HepG2 (cell line): ENCODE measurements at regions not wholly inside any gene's neighbourhood (a gene's known extent, or its start where the extent isn't known, plus 50 kb on each side); places are given as distances from the start of the nearest gene placed in this dataset.

Experiments
- ATAC-seq: fragments of 200-7000 bp; cut with Tn5 transposase; 3 replicates; pipeline ENCODE4 v1.9.1; 2020; ENCODE audit warnings: mild to moderate bottlenecking, moderate library complexity
- BruUV-seq: library from RNA; stranded (reverse); fragments of 400-500 nt; replicated peaks from 2 replicates; lab custom pipeline; 2021; lab: Mats Ljungman, UMichigan
- CTCF ChIA-PET: fragments of 300-600 bp; formaldehyde crosslinking; extraction: SDS; loops from one replicate; lab custom pipeline; 2021; ENCODE audit warnings: low total read pairs, inconsistent platforms, low intra/inter-chr PET ratio; lab: Yijun Ruan, JAX
- POLR2A ChIA-PET: fragments of 350-600 bp; sonication (Branson Sonifier 250); formaldehyde crosslinking; loops from one replicate; lab custom pipeline; 2020; ENCODE audit warnings: antibody characterized with exemption, inconsistent platforms; lab: Yijun Ruan, JAX
- DNase-seq: peaks from one replicate; pipeline ENCODE4 v3.0.0-alpha.2; 2015; ENCODE audit warnings: low spot score
- FAIRE-seq: peaks from 3 replicates; lab custom pipeline; 2011; peaks lifted over from hg19 to GRCh38; lab: Jason Lieb, UNC
- H2AFZ ChIP-seq: one replicate; pipeline ENCODE4 v1.6.1; 2011; ENCODE audit warnings: low read length, inconsistent platforms
- H3K27ac ChIP-seq: fragments of 300-600 bp; 3 replicates; pipeline ENCODE4 v1.8.0; 2011; ENCODE audit warnings: mixed run types, mild to moderate bottlenecking, mixed read lengths, low read length, inconsistent platforms; ENCODE audit not compliant: insufficient read depth; ENCODE audit errors: extremely low read length
- H3K27me3 ChIP-seq, 2 experiments: fragments of 200-600 bp in 1 of 2; 2 replicates in 1 of 2; 3 replicates in 1 of 2; pipeline versions ENCODE4 v1.6.0 to v1.8.0; 2011; ENCODE audit warnings: low read length in 2 of 2, mild to moderate bottlenecking in 2 of 2, moderate library complexity in 2 of 2, inconsistent platforms in 1 of 2; ENCODE audit not compliant: insufficient read depth in 2 of 2, control insufficient read depth in 1 of 2
- H3K36me3 ChIP-seq, 2 experiments: fragments of 200-600 bp in 1 of 2; replicated peaks in 1 of 2; 2 replicates in 1 of 2; 3 replicates in 1 of 2; pipeline versions ENCODE4 v1.5.1 to v1.8.0; 2011; ENCODE audit warnings: low read length in 2 of 2, inconsistent platforms in 1 of 2; ENCODE audit not compliant: insufficient read depth in 2 of 2, control insufficient read depth in 1 of 2
- H3K4me1 ChIP-seq: 2 replicates; pipeline ENCODE4 v1.5.1; 2012; ENCODE audit warnings: low read length, inconsistent platforms; ENCODE audit not compliant: insufficient read depth
- H3K4me2 ChIP-seq: 2 replicates; pipeline ENCODE4 v1.6.0; 2011; ENCODE audit warnings: low read depth, low read length, inconsistent platforms
- H3K4me3 ChIP-seq, 3 experiments: fragments of 200-600 bp in 1 of 3; sonication (generic), shearing (Covaris generic) in 1 of 3; replicated peaks in 1 of 3; 2 replicates each; pipeline ENCODE4 v1.5.1; 2011 to 2016; ENCODE audit warnings: low read length in 3 of 3, inconsistent platforms in 2 of 3, low read depth in 2 of 3, mild to moderate bottlenecking in 2 of 3, control low read depth in 1 of 3, mixed read lengths in 1 of 3; ENCODE audit not compliant: insufficient read depth in 1 of 3
- H3K79me2 ChIP-seq: one replicate; pipeline ENCODE4 v1.6.1; 2011; ENCODE audit warnings: low read length, inconsistent platforms; ENCODE audit not compliant: insufficient read depth
- H3K9ac ChIP-seq: 2 replicates; pipeline ENCODE4 v1.6.0; 2011; ENCODE audit warnings: mild to moderate bottlenecking, low read depth, low read length, inconsistent platforms; ENCODE audit not compliant: insufficient read depth
- H3K9me3 ChIP-seq: 2 replicates; pipeline ENCODE4 v1.5.1; 2012; ENCODE audit warnings: mild to moderate bottlenecking, low read length
- H4K20me1 ChIP-seq: 2 replicates; pipeline ENCODE4 v1.6.0; 2011; ENCODE audit warnings: inconsistent platforms, mild to moderate bottlenecking, low read length, moderate library complexity; ENCODE audit not compliant: insufficient read depth
- EP300 ChIP-seq, 3 experiments: sonication (generic) in 1 of 3; formaldehyde crosslinking in 1 of 3; IDR thresholded peaks; 2 replicates each; pipeline versions ENCODE4 v1.5.1 to v1.6.1; 2011 to 2020; ENCODE audit warnings: low read depth in 2 of 3, low read length in 2 of 3, borderline replicate concordance in 1 of 3, improper control_type of control experiment in 1 of 3, mild to moderate bottlenecking in 1 of 3, missing genetic modification reagents in 1 of 3, moderate library complexity in 1 of 3
- EZH2 ChIP-seq: conservative IDR thresholded peaks from 2 replicates; pipeline ENCODE4 v1.6.1; 2012; ENCODE audit warnings: mild to moderate bottlenecking, low read depth, low read length, moderate library complexity
- KDM1A ChIP-seq: IDR thresholded peaks from 2 replicates; pipeline ENCODE4 v1.6.1; 2016; ENCODE audit warnings: missing compliant biosample characterization
- KLF6 ChIP-seq: IDR thresholded peaks from 2 replicates; pipeline ENCODE4 v1.8.0; 2016; ENCODE audit warnings: missing biosample characterization, missing genetic modification reagents
- LCORL ChIP-seq, 2 experiments: fragments of 450-650 bp in 1 of 2; sonication (generic) in 1 of 2; formaldehyde crosslinking in 1 of 2; IDR thresholded peaks; 2 replicates each; pipeline versions ENCODE4 v1.5.0 to v1.6.1; 2017 to 2020; ENCODE audit warnings: antibody characterized with exemption in 1 of 2, missing genetic modification reagents in 1 of 2
- MYC ChIP-seq: sonication (generic); formaldehyde crosslinking; IDR thresholded peaks from 2 replicates; pipeline ENCODE4 v1.9.0; 2021; ENCODE audit warnings: missing genetic modification reagents, borderline replicate concordance
- NRL ChIP-seq: sonication (generic); formaldehyde crosslinking; IDR thresholded peaks from 2 replicates; pipeline ENCODE4 v1.5.0; 2020; ENCODE audit warnings: missing genetic modification reagents, mild to moderate bottlenecking, moderate library complexity, borderline replicate concordance
- PCBP1 ChIP-seq: fragments of 200-400 bp; formaldehyde crosslinking; IDR thresholded peaks from 2 replicates; pipeline ENCODE4 v1.6.1; 2017; ENCODE audit warnings: mild to moderate bottlenecking, low read depth, low read length, borderline replicate concordance
- RFX5 ChIP-seq: IDR thresholded peaks from 2 replicates; pipeline ENCODE4 v1.6.1; 2011; ENCODE audit warnings: low read depth, low read length, improper control_type of control experiment
- SIN3B ChIP-seq: fragments of 150-350 bp; IDR thresholded peaks from 2 replicates; pipeline ENCODE4 v1.6.1; 2014; ENCODE audit warnings: low read length
- TBP ChIP-seq: sonication (generic); formaldehyde crosslinking; IDR thresholded peaks from 2 replicates; pipeline ENCODE4 v1.5.0; 2020; ENCODE audit warnings: missing genetic modification reagents
- ZNF543 ChIP-seq: sonication (generic); formaldehyde crosslinking; IDR thresholded peaks from 2 replicates; pipeline ENCODE4 v1.4.0; 2020; ENCODE audit warnings: mild to moderate bottlenecking, missing genetic modification reagents
- ZNF552 ChIP-seq: sonication (generic); formaldehyde crosslinking; IDR thresholded peaks from 2 replicates; pipeline ENCODE4 v1.9.0; 2022; ENCODE audit warnings: missing genetic modification reagents, mild to moderate bottlenecking, borderline replicate concordance
- ZNF562 ChIP-seq: sonication (generic); formaldehyde crosslinking; IDR thresholded peaks from 2 replicates; pipeline ENCODE4 v1.8.0; 2022; ENCODE audit warnings: missing genetic modification reagents, borderline replicate concordance
- ZNF768 ChIP-seq: sonication (generic); formaldehyde crosslinking; IDR thresholded peaks from 2 replicates; pipeline ENCODE4 v1.4.0; 2020; ENCODE audit warnings: missing genetic modification reagents
- ZNF841 ChIP-seq: sonication (generic); formaldehyde crosslinking; IDR thresholded peaks from 2 replicates; pipeline ENCODE4 v1.8.1; 2023; ENCODE audit warnings: missing genetic modification reagents, borderline replicate concordance
- WGBS: methylation state at CpG from one replicate; pipeline ENCODE4 v1.1.6; 2017; ENCODE audit warnings: low lambda C conversion rate; 5-methylcytosine and 5-hydroxymethylcytosine counted together
- in situ Hi-C: cut with HindIII; loops from 2 replicates; pipeline ENCODE4 v1.10.0; 2017; ENCODE audit warnings: low pct_unique_long_range_greater_than_20kb; ENCODE audit not compliant: extremely low pct_ligation_motif_present
- intact Hi-C: fragments of 100-400 bp; cut with micrococcal nuclease; formaldehyde crosslinking; loops from one replicate; pipeline ENCODE4 v1.10.0; 2022; ENCODE audit not compliant: unreplicated experiment
- TF ChIP-seq, protein P1 (sequence below): sonication (generic); formaldehyde crosslinking; IDR thresholded peaks from 2 replicates; pipeline ENCODE4 v1.5.0; 2020; ENCODE audit warnings: missing genetic modification reagents

DNA sequence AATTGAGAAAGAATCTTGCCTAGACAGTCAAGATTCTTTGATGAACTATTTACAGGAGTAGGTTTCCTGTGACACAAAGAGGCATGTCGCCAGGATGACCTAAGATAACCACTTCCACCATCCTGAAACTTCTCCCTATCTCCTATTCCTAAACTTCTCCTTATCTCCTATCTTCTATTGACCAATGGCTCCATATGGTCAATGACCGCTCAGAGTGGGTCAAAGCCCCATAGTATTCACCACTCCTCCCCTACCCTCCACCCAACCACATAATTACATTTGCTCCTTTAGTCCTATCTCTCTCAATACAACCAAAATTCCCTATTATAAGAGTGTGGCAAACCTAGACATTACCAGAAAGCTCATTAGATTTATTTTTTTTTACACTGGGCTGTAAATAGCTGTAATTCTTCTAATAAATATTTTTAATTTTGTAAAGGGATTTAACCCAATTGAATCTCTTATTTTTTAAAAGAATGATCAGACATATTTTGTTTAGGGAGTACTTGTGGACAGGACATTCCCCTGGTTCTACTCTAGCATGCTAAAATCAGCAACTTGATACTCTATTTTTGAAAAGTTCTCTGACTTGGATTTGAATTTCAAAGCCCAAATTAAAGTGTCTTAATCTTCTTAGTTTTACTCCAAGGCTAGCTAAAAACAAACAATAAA is 416.0 kb upstream of the CCNH start:
- Histone ChIP-seq H3K9ac (no peak overlapping the region), H3K27me3 (no peaks in the 10 kb centered on the region), H3K36me3 (no peaks in the 10 kb centered on the region), H2AFZ (no peak overlapping the region), H4K20me1 (no peaks in the 10 kb centered on the region), H3K9me3 (peaks cover 21% of the 10 kb centered on the region), H3K79me2 (no peaks in the 10 kb centered on the region), H3K4me2 (no peak overlapping the region; the same call in 1 of the 2 replicates), H3K4me3 (no peak overlapping the region), H3K4me1 (no peaks in the 10 kb centered on the region), H3K27ac (no peak overlapping the region)
- no TSS peak for BruUV-seq
- 8% methylated on average over 2 of the region's 2 CpGs for WGBS
- ChIA-PET POLR2A (no interaction called here), CTCF (no interaction called here)
- intact Hi-C loops, result no loop called here
- DNase-seq (no peak), ATAC-seq (no peak), FAIRE-seq (no peak)
- TF ChIP-seq ZNF543 (CRISPR knock-in tag) (no peak), ZNF768 (no peak)
- in situ Hi-C loops, result no loop called here

GRCh38 chr5:87827539-87827938 is 414.8 kb upstream of the CCNH start:
- H3K9me3 ChIP-seq, result peaks cover 17% of the 10 kb centered on the region
- H4K20me1 ChIP-seq, result no peaks in the 10 kb centered on the region
- ATAC-seq (no peak), FAIRE-seq (no peak), DNase-seq (no peak)
- BruUV-seq, result no TSS peak
- H3K27me3 ChIP-seq, result no peaks in the 10 kb centered on the region
- H3K4me2 ChIP-seq, result no peak overlapping the region
- H3K4me1 ChIP-seq, result no peaks in the 10 kb centered on the region
- H3K79me2 ChIP-seq, result no peaks in the 10 kb centered on the region
- intact Hi-C loops (no loop called here), in situ Hi-C loops (no loop called here)
- ChIA-PET CTCF (no interaction called here), POLR2A (no interaction called here)
- no peaks in the 10 kb centered on the region for H3K36me3 ChIP-seq
- no peak overlapping the region for H3K9ac ChIP-seq
- no peak overlapping the region for H3K4me3 ChIP-seq
- WGBS, result 75% methylated on average over 8 of the region's 8 CpGs
- no peak overlapping the region for H2AFZ ChIP-seq
- H3K27ac ChIP-seq, result no peak overlapping the region
- TF ChIP-seq EZH2 (no peak), KDM1A (no peak), NRL (no peak), ZNF562 (CRISPR knock-in tag) (no peak), MYC (CRISPR knock-in tag) (no peak), RFX5 (no peak), EP300 (IDR thresholded peaks at IDR 0.05; ENCODE audit: low read depth in 2 of 2, low read length in 2 of 2) (no peak), EP300 (CRISPR knock-in tag; IDR thresholded peaks at IDR 0.05; ENCODE audit: borderline replicate concordance) (no peak), ZNF552 (no peak), TBP (CRISPR knock-in tag) (no peak), SIN3B (no peak), PCBP1 (no peak), KLF6 (CRISPR knock-in tag) (no peak), LCORL (IDR thresholded peaks at IDR 0.05) (no peak), LCORL (CRISPR knock-in tag; IDR thresholded peaks at IDR 0.05) (no peak), ZNF841 (CRISPR knock-in tag) (no peak)
- TF ChIP-seq, protein P1, sequence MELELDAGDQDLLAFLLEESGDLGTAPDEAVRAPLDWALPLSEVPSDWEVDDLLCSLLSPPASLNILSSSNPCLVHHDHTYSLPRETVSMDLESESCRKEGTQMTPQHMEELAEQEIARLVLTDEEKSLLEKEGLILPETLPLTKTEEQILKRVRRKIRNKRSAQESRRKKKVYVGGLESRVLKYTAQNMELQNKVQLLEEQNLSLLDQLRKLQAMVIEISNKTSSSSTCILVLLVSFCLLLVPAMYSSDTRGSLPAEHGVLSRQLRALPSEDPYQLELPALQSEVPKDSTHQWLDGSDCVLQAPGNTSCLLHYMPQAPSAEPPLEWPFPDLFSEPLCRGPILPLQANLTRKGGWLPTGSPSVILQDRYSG (CRISPR knock-in tag), result no peak
